H9 (cell line): ENCODE measurements at regions not wholly inside any gene's neighbourhood (a gene's known extent, or its start where the extent isn't known, plus 50 kb on each side); places are given as distances from the start of the nearest gene placed in this dataset.

ENCODE experiments used
- DNase-seq: peaks from one replicate; pipeline ENCODE4 v3.0.0-alpha.2; 2017
- H2AFZ ChIP-seq: one replicate; pipeline ENCODE4 v1.6.1; 2013; ENCODE audit warnings: mild to moderate bottlenecking, low read length, control low read depth, moderate library complexity
- H2AK5ac ChIP-seq: 2 replicates; pipeline ENCODE4 v1.6.1; 2013; ENCODE audit warnings: low read length, control low read depth, mixed read lengths; ENCODE audit not compliant: insufficient read length
- H2BK120ac ChIP-seq: one replicate; pipeline ENCODE4 v1.6.1; 2013; ENCODE audit warnings: low read depth, mild to moderate bottlenecking, low read length, control low read depth, inconsistent platforms; ENCODE audit not compliant: poor library complexity, severe bottlenecking
- H2BK12ac ChIP-seq: 2 replicates; pipeline ENCODE4 v1.6.1; 2013; ENCODE audit warnings: low read length, control low read depth, mixed read lengths, low read depth; ENCODE audit not compliant: insufficient read length
- H2BK15ac ChIP-seq: 2 replicates; pipeline ENCODE4 v1.6.1; 2013; ENCODE audit warnings: low read depth, low read length, control low read depth
- H2BK20ac ChIP-seq: one replicate; pipeline ENCODE4 v1.6.1; 2013; ENCODE audit warnings: low read depth, mild to moderate bottlenecking, low read length, control low read depth, inconsistent platforms; ENCODE audit not compliant: poor library complexity, severe bottlenecking
- H2BK5ac ChIP-seq: 2 replicates; pipeline ENCODE4 v1.6.1; 2013; ENCODE audit warnings: low read length, control low read depth, mixed read lengths; ENCODE audit not compliant: insufficient read length
- H3K14ac ChIP-seq: 2 replicates; pipeline ENCODE4 v1.6.1; 2013; ENCODE audit warnings: low read length, control low read depth; ENCODE audit not compliant: insufficient read depth
- H3K18ac ChIP-seq: 2 replicates; pipeline ENCODE4 v1.6.1; 2013; ENCODE audit warnings: low read depth, mild to moderate bottlenecking, mixed read lengths, low read length, control low read depth; ENCODE audit not compliant: insufficient read length
- H3K23ac ChIP-seq: 2 replicates; pipeline ENCODE4 v1.6.1; 2013; ENCODE audit warnings: low read length, control low read depth, mixed read lengths, low read depth; ENCODE audit not compliant: insufficient read length
- H3K23me2 ChIP-seq: 2 replicates; pipeline ENCODE4 v1.6.1; 2013; ENCODE audit warnings: low read depth, mild to moderate bottlenecking, mixed read lengths, low read length, control low read depth; ENCODE audit not compliant: insufficient read length, poor library complexity, severe bottlenecking
- H3K27ac ChIP-seq: 2 replicates; pipeline ENCODE4 v1.5.1; 2013; ENCODE audit warnings: low read length, control low read depth, mixed read lengths, low read depth; ENCODE audit not compliant: insufficient read length
- H3K27me3 ChIP-seq: 2 replicates; pipeline ENCODE4 v1.6.1; 2013; ENCODE audit warnings: low read length, control low read depth, inconsistent platforms; ENCODE audit not compliant: insufficient read depth
- H3K4ac ChIP-seq: 2 replicates; pipeline ENCODE4 v1.6.1; 2013; ENCODE audit warnings: low read depth, mild to moderate bottlenecking, control low read depth, inconsistent platforms, low read length, moderate library complexity
- H3K4me1 ChIP-seq: 2 replicates; pipeline ENCODE4 v1.6.1; 2013; ENCODE audit warnings: low read length, control low read depth, inconsistent platforms; ENCODE audit not compliant: insufficient read depth
- H3K4me2 ChIP-seq: 2 replicates; pipeline ENCODE4 v1.6.1; 2013; ENCODE audit warnings: low read length, control low read depth, mixed read lengths; ENCODE audit not compliant: insufficient read length, insufficient read depth
- H3K56ac ChIP-seq: 2 replicates; pipeline ENCODE4 v1.6.1; 2013; ENCODE audit warnings: low read depth, mild to moderate bottlenecking, mixed read lengths, low read length, control low read depth; ENCODE audit not compliant: insufficient read length
- H3K79me1 ChIP-seq: 2 replicates; pipeline ENCODE4 v1.6.1; 2013; ENCODE audit warnings: low read depth, mild to moderate bottlenecking, moderate library complexity, low read length, control low read depth, inconsistent platforms; ENCODE audit not compliant: insufficient read depth, poor library complexity, severe bottlenecking
- H3K79me2 ChIP-seq: 2 replicates; pipeline ENCODE4 v1.6.1; 2013; ENCODE audit warnings: low read length, control low read depth, inconsistent platforms; ENCODE audit not compliant: insufficient read depth
- H3K9ac ChIP-seq: 2 replicates; pipeline ENCODE4 v1.6.1; 2013; ENCODE audit warnings: low read length, control low read depth, mixed read lengths; ENCODE audit not compliant: insufficient read length; ENCODE audit errors: extremely low read depth
- H3K9me3 ChIP-seq: one replicate; pipeline ENCODE4 v1.6.1; 2013; ENCODE audit warnings: low read depth, low read length, inconsistent platforms; ENCODE audit not compliant: control insufficient read depth
- H3T11ph ChIP-seq: one replicate; pipeline ENCODE4 v1.6.1; 2013; ENCODE audit warnings: mild to moderate bottlenecking, low read length, control low read depth, inconsistent platforms
- H4K20me1 ChIP-seq: one replicate; pipeline ENCODE4 v1.6.1; 2013; ENCODE audit not compliant: control insufficient read depth, insufficient read length, insufficient read depth
- H4K5ac ChIP-seq: 2 replicates; pipeline ENCODE4 v1.6.1; 2013; ENCODE audit warnings: low read depth, mild to moderate bottlenecking, mixed read lengths, low read length, control low read depth; ENCODE audit not compliant: insufficient read length
- H4K8ac ChIP-seq: replicated peaks from 2 replicates; pipeline ENCODE4 v1.6.1; 2013; ENCODE audit warnings: low read length, control low read depth, mixed read lengths, low read depth; ENCODE audit not compliant: insufficient read length
- H4K91ac ChIP-seq: 2 replicates; pipeline ENCODE4 v1.6.1; 2013; ENCODE audit warnings: low read depth, mild to moderate bottlenecking, moderate library complexity, mixed read lengths, low read length, control low read depth; ENCODE audit not compliant: insufficient read length
- H3K27ac Mint-ChIP-seq, 3 experiments: 2 replicates in 2 of 3; 3 replicates in 1 of 3; pipeline ENCODE4 v1.8.0; 2020 to 2021; ENCODE audit warnings: mixed read lengths in 3 of 3, mild to moderate bottlenecking in 1 of 3, moderate library complexity in 1 of 3
- H3K27me3 Mint-ChIP-seq: 2 replicates; pipeline ENCODE4 v1.8.0; 2021; ENCODE audit warnings: low read depth, mild to moderate bottlenecking, moderate library complexity, mixed read lengths
- H3K36me3 Mint-ChIP-seq, 3 experiments: 2 replicates in 2 of 3; 3 replicates in 1 of 3; pipeline ENCODE4 v1.8.0; 2020 to 2021; ENCODE audit warnings: low read depth in 3 of 3, mixed read lengths in 3 of 3; ENCODE audit not compliant: insufficient read depth in 1 of 3
- H3K4me1 Mint-ChIP-seq, 2 experiments: 2 replicates each; pipeline ENCODE4 v1.8.0; 2020; ENCODE audit warnings: mixed read lengths in 2 of 2
- H3K4me3 Mint-ChIP-seq, 2 experiments: 2 replicates in 1 of 2; 3 replicates in 1 of 2; pipeline ENCODE4 v1.8.0; 2020 to 2021; ENCODE audit warnings: mild to moderate bottlenecking in 2 of 2, mixed read lengths in 2 of 2, moderate library complexity in 1 of 2
- H3K9me3 Mint-ChIP-seq, 2 experiments: 2 replicates in 1 of 2; 3 replicates in 1 of 2; pipeline ENCODE4 v1.8.0; 2020; ENCODE audit warnings: mild to moderate bottlenecking in 2 of 2, mixed read lengths in 2 of 2, moderate library complexity in 1 of 2
- CTCF ChIP-seq: fragments of 200-600 bp; sonication (generic); conservative IDR thresholded peaks from 3 replicates; pipeline ENCODE4 v1.8.0; 2021; ENCODE audit warnings: antibody characterized with exemption, mild to moderate bottlenecking
- WGBS: extraction: QIAGEN DNeasy Blood & Tissue Kit; methylation state at CpG from one replicate; pipeline ENCODE4 v1.1.7; 2013; ENCODE audit warnings: missing lambda C conversion rate, low lambda C conversion rate, mixed read lengths; ENCODE audit not compliant: insufficient read length; ENCODE audit errors: extremely low coverage; 5-methylcytosine and 5-hydroxymethylcytosine counted together

GRCh38 chr1:198933515-198934222 is 294.8 kb downstream of the PTPRC start:
- no peaks in the 10 kb centered on the region for H3K27me3 Mint-ChIP-seq

More at GRCh38 chr1:198933515-198934222, 294.8 kb downstream of the PTPRC start:
- H2BK20ac ChIP-seq: no peak overlapping the region
- no peak overlapping the region for H2BK120ac ChIP-seq
- no peak overlapping the region for H3K18ac ChIP-seq
- TF ChIP-seq CTCF: no peak
- H2AFZ ChIP-seq: no peak overlapping the region
- H3K4ac ChIP-seq: no peak overlapping the region
- H4K20me1 ChIP-seq: no peaks in the 10 kb centered on the region
- no peak overlapping the region for H3K27ac ChIP-seq
- no peaks in the 10 kb centered on the region for H3K9me3 ChIP-seq
- no peak overlapping the region for H4K8ac ChIP-seq
- no peak overlapping the region for H2BK5ac ChIP-seq
- no peaks in the 10 kb centered on the region for H3K23me2 ChIP-seq
- H2AK5ac ChIP-seq: no peak overlapping the region
- H2BK15ac ChIP-seq: no peak overlapping the region
- no peak overlapping the region for H3T11ph ChIP-seq
- Mint-ChIP-seq H3K36me3 (no peaks in the 10 kb centered on the region), H3K9me3 (no peaks in the 10 kb centered on the region), H3K4me1 (peaks cover 11 to 21% of the 10 kb centered on the region in 2 experiments), H3K27ac (no peak overlapping the region), H3K4me3 (no peak overlapping the region)
- H3K14ac ChIP-seq: no peak overlapping the region
- H3K4me1 ChIP-seq: peaks cover 2% of the 10 kb centered on the region; the same call in 1 of the 2 replicates
- H4K5ac ChIP-seq: no peak overlapping the region
- H2BK12ac ChIP-seq: no peak overlapping the region
- WGBS: no CpG with 5 or more reads among the region's 5 CpGs
- DNase-seq: no peak
- no peak overlapping the region for H3K23ac ChIP-seq
- no peak overlapping the region for H3K9ac ChIP-seq
- no peak overlapping the region for H3K56ac ChIP-seq
- no peaks in the 10 kb centered on the region for H3K79me1 ChIP-seq
- no peaks in the 10 kb centered on the region for H3K27me3 ChIP-seq
- H3K4me2 ChIP-seq: no peak overlapping the region
- no peaks in the 10 kb centered on the region for H3K79me2 ChIP-seq
- H4K91ac ChIP-seq: no peak overlapping the region
